Lower leg skin (tissue), 4 donors: ENCODE measurements at regions not wholly inside any gene's neighbourhood (a gene's known extent, or its start where the extent isn't known, plus 50 kb on each side); places are given as distances from the start of the nearest gene placed in this dataset.

Experiments
- DNase-seq, 2 donors: peaks; one replicate each; pipeline ENCODE4 v3.0.0-alpha.2; 2019; ENCODE audit warnings: low spot score in 2 of 2
- H3K4me3 ChIP-seq: fragments of 200-600 bp; sonication (generic); 2 replicates; pipeline ENCODE4 v1.5.1; 2017; ENCODE audit warnings: mild to moderate bottlenecking, low read depth; ENCODE audit not compliant: poor library complexity, severe bottlenecking
- POLR2A ChIP-seq, 2 donors: fragments of 450-650 bp; IDR thresholded peaks; one replicate each; pipeline ENCODE4 v1.6.1; 2016 to 2017; ENCODE audit warnings: antibody characterized with exemption in 2 of 2, mild to moderate bottlenecking in 1 of 2, moderate library complexity in 1 of 2
- WGBS, 2 donors: methylation state at CpG; one replicate each; pipeline ENCODE4 v1.1.5; 2018; 5-methylcytosine and 5-hydroxymethylcytosine counted together
- intact Hi-C: fragments of 100-400 bp; cut with DNase I; formaldehyde crosslinking; loops from one replicate; pipeline ENCODE4 v1.15.0; 2023; ENCODE audit warnings: low total_unique reads
- TF ChIP-seq, protein P1 (sequence below), 3 donors: fragments of 450-650 bp; IDR thresholded peaks; one replicate each; pipeline ENCODE4 v1.5.1; 2016; ENCODE audit warnings: antibody characterized with exemption in 3 of 3, mild to moderate bottlenecking in 3 of 3, moderate library complexity in 2 of 3

GRCh38 chr10:31630861-31631567, 297.6 kb downstream of the ARHGAP12 start:
- TF ChIP-seq, protein P1, sequence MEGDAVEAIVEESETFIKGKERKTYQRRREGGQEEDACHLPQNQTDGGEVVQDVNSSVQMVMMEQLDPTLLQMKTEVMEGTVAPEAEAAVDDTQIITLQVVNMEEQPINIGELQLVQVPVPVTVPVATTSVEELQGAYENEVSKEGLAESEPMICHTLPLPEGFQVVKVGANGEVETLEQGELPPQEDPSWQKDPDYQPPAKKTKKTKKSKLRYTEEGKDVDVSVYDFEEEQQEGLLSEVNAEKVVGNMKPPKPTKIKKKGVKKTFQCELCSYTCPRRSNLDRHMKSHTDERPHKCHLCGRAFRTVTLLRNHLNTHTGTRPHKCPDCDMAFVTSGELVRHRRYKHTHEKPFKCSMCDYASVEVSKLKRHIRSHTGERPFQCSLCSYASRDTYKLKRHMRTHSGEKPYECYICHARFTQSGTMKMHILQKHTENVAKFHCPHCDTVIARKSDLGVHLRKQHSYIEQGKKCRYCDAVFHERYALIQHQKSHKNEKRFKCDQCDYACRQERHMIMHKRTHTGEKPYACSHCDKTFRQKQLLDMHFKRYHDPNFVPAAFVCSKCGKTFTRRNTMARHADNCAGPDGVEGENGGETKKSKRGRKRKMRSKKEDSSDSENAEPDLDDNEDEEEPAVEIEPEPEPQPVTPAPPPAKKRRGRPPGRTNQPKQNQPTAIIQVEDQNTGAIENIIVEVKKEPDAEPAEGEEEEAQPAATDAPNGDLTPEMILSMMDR (IDR thresholded peaks at IDR 0.05) = no peak
- no peak for TF ChIP-seq POLR2A (IDR thresholded peaks at IDR 0.05)
- no peak overlapping the region for H3K4me3 ChIP-seq
- intact Hi-C loops = no loop called here
- no peak for DNase-seq
- WGBS, 2 donors = 73 to 74% methylated on average over 4 of the region's 4 CpGs

DNA sequence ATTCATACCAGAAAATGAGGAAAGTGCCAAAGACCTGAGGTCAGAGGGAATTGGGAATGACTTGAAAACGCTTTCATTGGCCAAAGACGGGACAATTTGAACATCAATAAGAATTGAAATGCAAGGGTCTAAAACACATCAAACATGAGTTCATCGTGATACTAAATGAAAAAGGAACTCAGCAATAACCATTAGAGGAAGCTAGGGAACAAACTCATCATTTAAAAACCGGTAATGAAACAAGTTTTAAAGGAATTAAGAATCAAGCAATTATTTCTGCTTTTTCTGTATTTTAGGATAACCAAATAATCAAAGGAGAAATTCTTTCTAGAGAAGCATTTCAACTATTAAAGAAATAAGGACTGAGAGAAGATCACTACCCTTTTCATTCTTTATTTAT, 303.1 kb downstream of the ARHGAP12 start:
- 83 to 91% methylated on average over 4 of the region's 4 CpGs for WGBS, 2 donors
- no peak for DNase-seq
- TF ChIP-seq, protein P1 (IDR thresholded peaks at IDR 0.05) = no peak
- no peak for TF ChIP-seq POLR2A (IDR thresholded peaks at IDR 0.05)
- intact Hi-C loops = no loop called here
- H3K4me3 ChIP-seq = no peak overlapping the region

GRCh38 chr10:31624611-31625010, 304.0 kb downstream of the ARHGAP12 start:
- DNase-seq = no peak
- no peak for TF ChIP-seq POLR2A (IDR thresholded peaks at IDR 0.05)
- TF ChIP-seq, protein P1 (IDR thresholded peaks at IDR 0.05) = no peak
- no peak overlapping the region for H3K4me3 ChIP-seq
- intact Hi-C loops = no loop called here

DNA sequence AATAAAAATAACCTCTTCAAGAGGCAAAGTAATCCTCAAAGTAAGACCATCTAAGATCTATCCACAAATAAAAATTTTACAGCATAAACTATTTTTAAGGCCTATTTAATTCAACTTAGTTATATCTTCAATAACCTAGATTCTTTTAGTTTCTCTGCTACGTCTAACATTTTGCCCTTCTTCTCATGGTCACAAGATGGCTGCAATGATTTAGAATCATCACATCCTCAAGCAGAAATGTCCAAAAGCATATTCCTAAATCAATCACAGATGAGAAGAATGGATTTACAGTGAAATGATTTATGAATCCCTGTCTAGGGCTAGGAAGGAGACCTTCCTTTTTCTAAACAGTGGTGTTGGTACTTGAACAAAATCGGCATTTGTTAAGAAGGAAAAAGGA, 304.7 kb downstream of the ARHGAP12 start:
- no peak overlapping the region for H3K4me3 ChIP-seq
- TF ChIP-seq, protein P1 (IDR thresholded peaks at IDR 0.05) = no peak
- TF ChIP-seq POLR2A (IDR thresholded peaks at IDR 0.05) = no peak
- intact Hi-C loops = no loop called here
- WGBS, 2 donors = 71 to 74% methylated on average over 2 of the region's 2 CpGs
- DNase-seq = no peak

DNA sequence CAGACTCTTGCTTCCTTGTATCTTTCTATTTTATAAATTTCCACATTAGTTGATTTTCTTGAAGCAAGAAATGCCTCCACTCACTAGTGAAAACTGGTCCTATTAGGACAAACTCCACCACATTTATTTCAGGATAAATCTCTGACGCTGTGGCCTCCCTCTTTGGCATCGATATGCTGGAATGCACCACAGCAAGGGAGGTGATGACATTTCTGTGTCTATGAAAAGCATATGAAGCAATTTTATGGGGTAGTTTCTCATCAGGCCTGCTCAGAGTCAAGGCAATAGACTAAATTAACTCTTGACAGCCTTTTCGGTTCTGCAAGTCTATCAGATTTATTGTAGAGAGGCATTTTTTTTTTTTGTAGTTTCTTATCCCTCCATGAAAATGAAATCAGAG, 304.4 kb downstream of the ZEB1 start:
- WGBS, 2 donors = 21 to 27% methylated on average over 3 of the region's 3 CpGs
- DNase-seq = no peak
- H3K4me3 ChIP-seq = no peak overlapping the region
- TF ChIP-seq, protein P1 (IDR thresholded peaks at IDR 0.05) = no peak
- no peak for TF ChIP-seq POLR2A (IDR thresholded peaks at IDR 0.05)
- intact Hi-C loops = no loop called here

DNA sequence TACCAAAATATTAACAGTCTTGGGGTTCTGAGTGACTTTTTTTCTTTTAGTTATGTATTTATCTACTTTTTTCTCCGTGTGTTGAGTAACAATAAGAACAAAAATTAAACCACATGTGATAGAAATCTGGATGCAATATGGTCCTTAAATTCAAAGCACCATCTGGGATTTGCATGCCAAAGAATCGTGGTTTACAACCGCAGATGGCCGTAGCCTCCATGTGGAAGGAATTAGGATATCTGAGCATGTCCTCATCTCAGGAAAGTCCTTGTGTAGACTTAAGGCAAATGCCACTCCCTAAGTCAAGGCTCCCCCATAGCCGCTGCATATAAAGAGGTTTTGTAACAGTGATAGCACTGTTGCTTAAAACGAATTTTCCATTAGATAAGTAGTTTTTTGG, 304.0 kb downstream of the ZEB1 start:
- intact Hi-C loops = no loop called here
- DNase-seq = peak in 1 of 2 donors; percentile 63
- TF ChIP-seq, protein P1 (IDR thresholded peaks at IDR 0.05) = no peak
- TF ChIP-seq POLR2A (IDR thresholded peaks at IDR 0.05) = no peak
- WGBS, 2 donors = 45 to 57% methylated on average over 6 of the region's 6 CpGs
- no peak overlapping the region for H3K4me3 ChIP-seq
